ENCODE measurements at regions not wholly inside any gene's neighbourhood (a gene's known extent, or its start where the extent isn't known, plus 50 kb on each side); places are given as distances from the start of the nearest gene placed in this dataset.
"Not testable (repeated sequence)": the region's sequence is repeated elsewhere in the genome, so short reads cannot be mapped to it uniquely, and the experiment has no call there.

DNA sequence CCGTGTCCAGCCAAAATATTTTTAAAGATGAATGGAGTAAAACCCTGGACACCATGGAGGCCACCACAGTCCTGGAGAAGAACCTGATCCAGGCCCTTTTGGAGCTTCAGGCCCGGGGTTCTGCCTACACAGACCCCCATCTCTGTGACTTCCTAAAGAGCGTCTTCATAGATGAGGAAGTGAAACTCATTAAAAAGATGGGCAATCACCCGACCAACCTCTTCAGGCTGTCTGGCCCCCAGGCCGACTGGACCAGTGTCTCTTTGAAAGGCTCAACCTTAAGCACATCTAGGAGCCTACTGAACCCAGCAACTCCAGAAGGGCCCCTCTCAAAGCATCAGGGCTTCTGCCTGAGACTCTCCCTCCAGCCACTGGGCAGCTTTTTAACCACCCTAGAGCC is 107.9 kb upstream of the FAM174B start:
- TF ChIP-seq, protein P1, sequence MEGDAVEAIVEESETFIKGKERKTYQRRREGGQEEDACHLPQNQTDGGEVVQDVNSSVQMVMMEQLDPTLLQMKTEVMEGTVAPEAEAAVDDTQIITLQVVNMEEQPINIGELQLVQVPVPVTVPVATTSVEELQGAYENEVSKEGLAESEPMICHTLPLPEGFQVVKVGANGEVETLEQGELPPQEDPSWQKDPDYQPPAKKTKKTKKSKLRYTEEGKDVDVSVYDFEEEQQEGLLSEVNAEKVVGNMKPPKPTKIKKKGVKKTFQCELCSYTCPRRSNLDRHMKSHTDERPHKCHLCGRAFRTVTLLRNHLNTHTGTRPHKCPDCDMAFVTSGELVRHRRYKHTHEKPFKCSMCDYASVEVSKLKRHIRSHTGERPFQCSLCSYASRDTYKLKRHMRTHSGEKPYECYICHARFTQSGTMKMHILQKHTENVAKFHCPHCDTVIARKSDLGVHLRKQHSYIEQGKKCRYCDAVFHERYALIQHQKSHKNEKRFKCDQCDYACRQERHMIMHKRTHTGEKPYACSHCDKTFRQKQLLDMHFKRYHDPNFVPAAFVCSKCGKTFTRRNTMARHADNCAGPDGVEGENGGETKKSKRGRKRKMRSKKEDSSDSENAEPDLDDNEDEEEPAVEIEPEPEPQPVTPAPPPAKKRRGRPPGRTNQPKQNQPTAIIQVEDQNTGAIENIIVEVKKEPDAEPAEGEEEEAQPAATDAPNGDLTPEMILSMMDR (IDR thresholded peaks at IDR 0.05; ENCODE audit: low read depth, low read length, missing control alignments) = no peak
- in situ Hi-C loops (cut with HindIII; ENCODE audit: low pct_ligation_motif_present, low sequenced_read_pairs) = no loop called here
- Histone ChIP-seq H3K36me3 (replicated peaks) (no peaks in the 10 kb centered on the region), H3K27me3 (replicated peaks) (no peaks in the 10 kb centered on the region), H3K27ac (no peak overlapping the region), H3K4me3 (ENCODE audit: low read depth, low read length) (no peak overlapping the region)
- DNase-seq = no peak

DNA sequence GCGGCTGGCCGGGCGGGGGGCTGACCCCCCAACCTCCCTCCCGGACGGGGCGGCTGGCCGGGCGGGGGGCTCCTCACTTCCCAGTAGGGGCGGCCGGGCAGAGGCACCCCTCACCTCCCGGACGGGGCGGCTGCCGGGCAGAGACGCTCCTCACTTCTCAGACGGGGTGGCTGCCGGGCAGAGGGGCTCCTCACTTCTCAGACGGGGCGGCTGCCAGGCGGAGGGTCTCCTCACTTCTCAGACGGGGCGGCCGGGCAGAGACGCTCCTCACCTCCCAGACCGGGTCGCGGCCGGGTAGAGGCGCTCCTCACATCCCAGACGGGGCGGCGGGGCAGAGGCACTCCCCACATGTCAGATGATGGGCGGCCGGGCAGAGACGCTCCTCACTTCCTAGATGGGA is 112.6 kb upstream of the FAM174B start:
- H3K27me3 ChIP-seq (replicated peaks); DNase-seq; H3K4me3 ChIP-seq (ENCODE audit: low read depth, low read length); in situ Hi-C loops (cut with HindIII; ENCODE audit: low pct_ligation_motif_present, low sequenced_read_pairs); H3K36me3 ChIP-seq (replicated peaks); H3K27ac ChIP-seq: not testable (repeated sequence)

DNA sequence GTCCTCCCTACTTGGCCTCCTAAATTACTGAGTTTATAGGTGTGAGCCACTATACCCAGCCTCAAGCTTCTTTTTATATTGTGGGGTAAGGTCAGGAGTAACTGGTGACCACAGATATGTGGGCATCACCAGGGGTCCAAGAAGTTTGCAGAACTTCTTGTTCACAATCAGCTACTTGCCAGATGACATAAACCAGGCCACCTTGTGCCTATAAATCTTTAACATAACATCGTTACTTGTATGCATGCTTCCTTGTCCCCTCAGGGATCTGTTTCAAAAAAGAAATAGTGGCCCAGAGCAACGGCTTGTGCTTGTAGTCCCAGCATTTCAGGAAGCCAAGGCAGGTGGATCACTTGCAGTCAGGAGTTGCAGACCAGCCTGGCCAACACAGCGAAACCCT is 115.1 kb upstream of the FAM174B start:
- Histone ChIP-seq H3K27ac (no peak overlapping the region), H3K36me3 (replicated peaks) (no peaks in the 10 kb centered on the region), H3K27me3 (replicated peaks) (no peaks in the 10 kb centered on the region), H3K4me3 (ENCODE audit: low read depth, low read length) (no peak overlapping the region)
- in situ Hi-C loops (cut with HindIII; ENCODE audit: low pct_ligation_motif_present, low sequenced_read_pairs) = no loop called here
- no peak for DNase-seq
- TF ChIP-seq, protein P1 (IDR thresholded peaks at IDR 0.05; ENCODE audit: low read depth, low read length, missing control alignments) = no peak

DNA sequence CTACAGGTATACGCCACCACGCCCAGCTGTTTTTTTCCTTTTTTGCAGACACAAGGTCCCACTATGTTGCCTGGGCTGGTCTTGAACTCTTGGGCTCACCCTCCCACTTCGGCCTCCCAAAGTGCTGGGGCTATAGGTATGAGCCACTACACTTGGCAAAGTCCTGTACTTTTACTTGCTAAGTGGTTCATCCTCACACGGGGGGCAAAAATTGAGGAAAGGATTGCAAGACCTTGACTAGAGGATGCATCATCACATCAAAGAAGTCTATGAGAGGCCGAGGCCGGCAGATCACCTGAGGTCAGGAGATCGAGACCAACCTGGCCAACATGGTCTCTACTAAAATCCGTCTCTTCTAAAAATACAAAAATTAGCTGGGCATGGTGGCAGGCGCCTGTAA is 116.5 kb upstream of the FAM174B start:
- no peaks in the 10 kb centered on the region for H3K36me3 ChIP-seq (replicated peaks)
- in situ Hi-C loops (cut with HindIII; ENCODE audit: low pct_ligation_motif_present, low sequenced_read_pairs) = no loop called here

DNA sequence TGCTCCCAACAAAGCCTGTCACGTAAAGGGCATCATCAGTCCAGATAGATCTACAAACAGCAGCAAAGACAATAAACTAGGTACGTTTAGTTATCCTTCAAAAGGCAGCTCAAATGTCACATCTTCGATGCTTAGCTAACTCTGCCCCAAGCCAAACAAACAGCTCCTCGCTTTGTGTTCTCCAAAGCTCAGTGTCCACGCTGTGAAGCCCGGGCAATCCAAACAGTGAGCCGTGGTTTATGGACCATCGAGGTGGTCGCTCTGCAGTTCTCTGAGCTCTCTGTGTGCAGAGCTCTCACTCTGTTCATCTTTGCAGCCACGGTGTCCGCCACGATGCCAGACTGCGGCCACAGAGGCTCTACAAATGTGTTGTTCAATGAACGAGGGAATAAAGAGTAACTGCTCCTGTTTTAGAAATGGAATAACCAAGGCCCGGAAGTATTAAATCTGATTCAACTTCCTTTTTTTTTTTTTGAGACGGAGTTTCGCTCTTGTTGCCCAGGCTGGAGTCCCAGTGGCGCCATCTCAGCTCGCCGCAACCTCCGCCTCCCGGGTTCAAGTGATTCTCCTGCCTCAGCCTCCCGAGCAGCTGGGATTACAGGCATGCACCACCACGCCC is 117.2 kb upstream of the FAM174B start:
- Histone ChIP-seq H3K27me3 (replicated peaks) (no peaks in the 10 kb centered on the region), H3K4me3 (ENCODE audit: low read depth, low read length) (no peak overlapping the region), H3K27ac (no peak overlapping the region), H3K36me3 (replicated peaks) (no peaks in the 10 kb centered on the region)
- TF ChIP-seq, protein P1 (IDR thresholded peaks at IDR 0.05; ENCODE audit: low read depth, low read length, missing control alignments) = no peak
- DNase-seq = no peak
- in situ Hi-C loops (cut with HindIII; ENCODE audit: low pct_ligation_motif_present, low sequenced_read_pairs) = no loop called here

More for the DNA sequence above, 116.5 kb upstream of the FAM174B start:
- TF ChIP-seq, protein P1 (IDR thresholded peaks at IDR 0.05; ENCODE audit: low read depth, low read length, missing control alignments) = no peak
- no peak overlapping the region for H3K27ac ChIP-seq
- H3K27me3 ChIP-seq (replicated peaks) = no peaks in the 10 kb centered on the region
- no peak overlapping the region for H3K4me3 ChIP-seq (ENCODE audit: low read depth, low read length)
- DNase-seq = no peak

DNA sequence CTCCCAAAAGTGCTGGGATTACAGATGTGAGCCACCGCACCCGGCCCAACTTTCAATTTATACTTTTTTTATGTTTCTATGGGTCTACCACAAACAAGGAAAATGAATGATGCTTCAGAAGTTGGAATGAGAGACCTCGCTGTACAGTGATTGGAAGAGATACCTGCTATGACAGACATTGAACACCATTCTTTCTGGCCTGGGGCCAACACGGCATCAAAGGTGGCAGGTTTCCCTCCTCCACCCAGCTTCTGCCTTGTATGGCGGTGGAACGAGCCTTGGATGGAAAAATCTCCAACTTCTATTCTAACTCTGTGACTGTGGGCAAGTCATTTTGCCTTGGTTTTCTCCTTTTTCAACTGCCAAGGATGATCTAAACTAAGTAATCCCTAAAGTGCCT is 117.8 kb upstream of the FAM174B start:
- H3K36me3 ChIP-seq (replicated peaks) = no peaks in the 10 kb centered on the region
- H3K27me3 ChIP-seq (replicated peaks) = no peaks in the 10 kb centered on the region
- in situ Hi-C loops (cut with HindIII; ENCODE audit: low pct_ligation_motif_present, low sequenced_read_pairs) = no loop called here
- no peak overlapping the region for H3K27ac ChIP-seq
- no peak for DNase-seq
- TF ChIP-seq, protein P1 (IDR thresholded peaks at IDR 0.05; ENCODE audit: low read depth, low read length, missing control alignments) = no peak
- no peak overlapping the region for H3K4me3 ChIP-seq (ENCODE audit: low read depth, low read length)

All from brain microvascular endothelial cell (primary cell).